ENCODE measurements at regions not wholly inside any gene's neighbourhood (a gene's known extent, or its start where the extent isn't known, plus 50 kb on each side); places are given as distances from the start of the nearest gene placed in this dataset.

DNA sequence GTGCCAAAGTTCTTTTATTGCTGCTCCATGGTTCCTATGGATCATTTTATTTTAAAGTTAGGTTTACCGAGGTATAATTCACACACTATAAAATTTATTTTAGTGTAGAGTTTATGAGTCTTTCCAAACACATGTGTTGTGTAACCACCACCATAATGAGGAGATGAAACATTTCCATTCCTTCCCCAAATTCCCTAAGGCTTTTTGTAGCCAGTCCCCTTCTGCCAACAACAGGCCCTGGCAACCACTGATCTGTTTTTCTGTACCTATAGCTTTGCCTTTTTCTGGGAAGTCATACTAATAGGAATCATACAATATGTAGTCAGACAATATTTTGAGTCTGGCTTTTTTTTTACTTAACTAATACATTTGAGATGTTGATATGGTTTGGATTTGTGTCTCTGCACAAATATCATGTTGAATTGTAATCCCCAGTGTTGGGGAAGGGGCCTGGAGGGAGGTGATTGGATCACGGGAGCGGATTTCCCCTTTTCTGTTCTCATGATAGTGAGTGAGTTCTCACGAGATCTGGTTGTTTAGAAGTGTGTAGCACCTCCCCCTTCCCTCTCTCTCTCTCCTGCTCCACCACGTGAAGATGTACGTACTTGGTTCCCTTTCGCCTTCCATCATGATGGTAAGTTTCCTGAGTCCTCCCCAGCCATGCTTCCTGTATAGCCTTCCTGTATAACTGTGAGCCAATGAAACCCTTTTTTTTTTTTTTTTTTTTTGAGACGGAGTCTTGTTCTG is 59.6 kb upstream of the DHX15 start:
- no peak for TF ChIP-seq ELF4 (IDR thresholded peaks at IDR 0.05)
- no peak for TF ChIP-seq TARDBP (IDR thresholded peaks at IDR 0.05)
- TF ChIP-seq LEF1 (IDR thresholded peaks at IDR 0.05; ENCODE audit: borderline replicate concordance), result no peak
- no peak for TF ChIP-seq FOXM1 (IDR thresholded peaks at IDR 0.05; ENCODE audit: borderline replicate concordance)
- no peak for TF ChIP-seq SP1 (IDR thresholded peaks at IDR 0.05)
- TF ChIP-seq ZNF384 (IDR thresholded peaks at IDR 0.05), result no peak
- TF ChIP-seq HDGF (IDR thresholded peaks at IDR 0.05; ENCODE audit: borderline replicate concordance), result no peak
- TF ChIP-seq NFRKB (IDR thresholded peaks at IDR 0.05), result no peak
- TF ChIP-seq BHLHE40 (IDR thresholded peaks at IDR 0.05; ENCODE audit: borderline replicate concordance), result no peak
- CTCF ChIA-PET, result no interaction called here
- no peak for DNase-seq (ENCODE audit: extremely low spot score)
- POLR2A ChIA-PET, result no interaction called here

DNA sequence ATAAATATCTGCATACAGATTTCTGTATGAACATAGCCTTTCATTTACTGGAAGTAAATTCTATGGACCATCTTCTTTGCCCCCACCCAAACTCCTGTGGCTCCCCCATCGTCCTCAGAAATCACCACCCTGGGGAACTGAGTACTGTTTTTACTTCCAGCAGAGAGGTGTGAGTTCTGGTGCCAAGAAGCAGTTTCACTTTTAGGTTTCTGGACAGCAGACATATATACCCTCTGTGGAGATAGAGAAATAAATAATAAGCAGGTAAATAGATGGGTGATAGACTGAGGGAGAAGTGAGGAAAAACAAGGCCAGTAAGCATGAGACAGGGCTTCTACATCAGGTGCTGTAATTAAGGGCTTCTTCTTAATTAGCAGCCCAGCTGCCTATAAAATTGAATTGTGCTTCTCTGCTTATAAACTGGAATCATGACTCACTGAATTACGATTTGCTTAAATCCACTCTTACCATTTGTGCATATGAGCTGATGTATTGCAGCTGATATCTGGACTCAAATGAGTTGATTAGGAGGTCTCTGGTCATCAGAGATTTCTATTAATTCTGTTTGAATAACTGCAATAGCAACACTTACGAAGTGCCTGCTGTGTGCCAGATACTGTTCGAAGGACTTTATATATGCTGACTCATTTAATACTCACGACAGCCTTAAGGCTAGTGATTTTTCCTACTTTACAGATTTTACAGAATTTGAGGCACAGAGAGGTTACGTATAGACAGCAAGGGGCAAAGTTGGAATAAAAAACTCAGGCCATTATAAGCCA is 60.8 kb upstream of the DHX15 start:
- POLR2A ChIA-PET, result no interaction called here
- CTCF ChIA-PET, result no interaction called here
- TF ChIP-seq SUZ12 (IDR thresholded peaks at IDR 0.05) (no peak), SP1 (IDR thresholded peaks at IDR 0.05) (no peak), FOXA1 (IDR thresholded peaks at IDR 0.05) (no peak)
- DNase-seq (ENCODE audit: extremely low spot score), result no peak

GRCh38 chr4:24645765-24646550 is 61.6 kb upstream of the DHX15 start:
- ChIA-PET POLR2A (no interaction called here), CTCF (no interaction called here)
- TF ChIP-seq FOXA1 (IDR thresholded peaks at IDR 0.05) (no peak), ZNF384 (IDR thresholded peaks at IDR 0.05) (no peak), PKNOX1 (IDR thresholded peaks at IDR 0.05) (0 out of 2 replicates have a peak, but pooled peaks have one; percentile 23), BHLHE40 (IDR thresholded peaks at IDR 0.05; ENCODE audit: borderline replicate concordance) (no peak), SUZ12 (IDR thresholded peaks at IDR 0.05) (no peak)
- no peak for DNase-seq (ENCODE audit: extremely low spot score)

- no peak for TF ChIP-seq SUZ12 (IDR thresholded peaks at IDR 0.05)
- no peak for TF ChIP-seq L3MBTL2 (conservative IDR thresholded peaks at IDR 0.05)
- no peak for TF ChIP-seq FOXM1 (IDR thresholded peaks at IDR 0.05; ENCODE audit: borderline replicate concordance)
- ChIA-PET POLR2A (no interaction called here), CTCF (no interaction called here)
- no peak for DNase-seq (ENCODE audit: extremely low spot score)
Measured at GRCh38 chr4:24646798-24647460, 62.6 kb upstream of the DHX15 start.

GRCh38 chr4:24650849-24651640 is 66.7 kb upstream of the DHX15 start:
- ChIA-PET POLR2A (interaction anchor here (1.5 kb wide), 1 partner anchor 66 kb away, joined by 5 read pairs; the partner anchor contains the start of gene DHX15), CTCF (no interaction called here)
- DNase-seq (ENCODE audit: extremely low spot score), result no peak
- TF ChIP-seq LEF1 (IDR thresholded peaks at IDR 0.05; ENCODE audit: borderline replicate concordance) (no peak), L3MBTL2 (conservative IDR thresholded peaks at IDR 0.05) (no peak), SP1 (IDR thresholded peaks at IDR 0.05) (no peak), BHLHE40 (IDR thresholded peaks at IDR 0.05; ENCODE audit: borderline replicate concordance) (no peak), FOXA1 (IDR thresholded peaks at IDR 0.05) (no peak), SUZ12 (IDR thresholded peaks at IDR 0.05) (no peak), ELF4 (IDR thresholded peaks at IDR 0.05) (no peak), FOXM1 (IDR thresholded peaks at IDR 0.05; ENCODE audit: borderline replicate concordance) (no peak), PKNOX1 (IDR thresholded peaks at IDR 0.05) (no peak), FOXK2 (IDR thresholded peaks at IDR 0.05) (no peak), NFRKB (IDR thresholded peaks at IDR 0.05) (no peak), ARNT (IDR thresholded peaks at IDR 0.05) (no peak), ZNF384 (IDR thresholded peaks at IDR 0.05) (no peak), HDGF (IDR thresholded peaks at IDR 0.05; ENCODE audit: borderline replicate concordance) (no peak), TARDBP (IDR thresholded peaks at IDR 0.05) (no peak), CTBP1 (IDR thresholded peaks at IDR 0.05; ENCODE audit: borderline replicate concordance) (no peak)

DNA sequence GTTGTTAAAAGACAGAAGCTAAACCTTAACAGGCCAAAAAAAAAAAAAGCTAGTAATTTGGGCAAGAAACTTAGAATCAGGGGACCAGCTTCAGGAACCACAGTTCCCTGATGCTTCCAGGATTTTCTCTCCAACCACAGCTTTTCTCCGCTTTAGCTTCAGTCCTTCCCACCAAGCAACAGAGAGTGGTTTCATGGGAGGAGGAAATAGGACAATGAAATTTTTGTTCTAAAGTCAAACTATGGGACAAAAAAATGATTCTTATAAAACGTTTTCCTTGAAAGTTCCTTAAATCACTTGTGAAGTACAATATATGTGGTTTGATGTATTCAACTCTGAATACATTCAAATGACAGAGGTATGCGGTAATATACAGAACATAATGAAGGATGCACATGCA is 71.0 kb upstream of the DHX15 start:
- CTCF ChIA-PET, result no interaction called here
- POLR2A ChIA-PET, result no interaction called here
- no peak for DNase-seq (ENCODE audit: extremely low spot score)
- TF ChIP-seq LEF1 (IDR thresholded peaks at IDR 0.05; ENCODE audit: borderline replicate concordance), result no peak
- TF ChIP-seq ARNT (IDR thresholded peaks at IDR 0.05), result no peak

Data from HEK293T (cell line).